Stimulated activated CD4-positive, alpha-beta T cell treated with anti-CD3 and anti-CD28 coated beads, Interleukin-4, amount 100 ng/mL, for 24 hours (primary cell): ENCODE measurements at regions not wholly inside any gene's neighbourhood (a gene's known extent, or its start where the extent isn't known, plus 50 kb on each side); places are given as distances from the start of the nearest gene placed in this dataset.

ENCODE experiments used
- DNase-seq: peaks from one replicate; pipeline ENCODE4 v3.0.0-alpha.2; 2020

DNA sequence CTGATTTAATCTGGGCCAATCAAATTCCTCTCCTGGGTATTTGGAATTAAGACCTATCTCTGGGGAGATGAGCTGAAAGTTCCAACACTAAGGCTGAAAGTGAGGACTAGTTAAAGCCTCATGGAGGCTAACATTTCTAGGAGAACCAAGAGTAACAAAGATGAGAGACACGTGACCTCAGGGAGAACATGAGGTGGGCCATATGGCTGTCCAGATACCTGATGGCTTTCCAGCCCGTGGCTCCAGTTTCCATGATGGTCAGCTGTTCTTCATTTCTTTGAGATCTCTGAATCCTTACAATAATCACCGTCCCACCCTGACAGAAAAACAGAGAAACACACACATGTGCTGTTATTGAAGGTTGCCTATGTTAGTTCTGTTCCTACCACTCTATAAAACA is 66.1 kb downstream of the LEPR start:
- DNase-seq, result no peak

DNA sequence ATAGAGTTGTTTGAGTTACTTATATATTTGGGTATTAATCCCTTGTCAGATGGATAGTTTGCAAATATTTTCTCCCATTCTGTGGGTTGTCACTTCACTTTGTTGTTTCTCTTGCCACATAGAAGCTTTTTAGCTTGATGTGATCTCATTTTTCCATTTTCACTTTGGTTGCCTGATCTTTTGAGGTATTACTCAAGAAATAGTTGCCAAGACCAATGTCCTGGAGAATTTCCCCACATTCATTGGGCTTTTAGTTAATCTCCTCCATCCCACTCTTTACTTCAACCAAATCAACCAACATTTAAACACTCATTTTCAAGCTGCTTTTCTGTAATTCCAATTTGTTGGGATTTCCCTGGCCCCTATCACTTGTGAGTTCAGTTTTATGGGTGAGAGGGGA is 69.0 kb downstream of the LEPR start:
- no peak for DNase-seq

DNA sequence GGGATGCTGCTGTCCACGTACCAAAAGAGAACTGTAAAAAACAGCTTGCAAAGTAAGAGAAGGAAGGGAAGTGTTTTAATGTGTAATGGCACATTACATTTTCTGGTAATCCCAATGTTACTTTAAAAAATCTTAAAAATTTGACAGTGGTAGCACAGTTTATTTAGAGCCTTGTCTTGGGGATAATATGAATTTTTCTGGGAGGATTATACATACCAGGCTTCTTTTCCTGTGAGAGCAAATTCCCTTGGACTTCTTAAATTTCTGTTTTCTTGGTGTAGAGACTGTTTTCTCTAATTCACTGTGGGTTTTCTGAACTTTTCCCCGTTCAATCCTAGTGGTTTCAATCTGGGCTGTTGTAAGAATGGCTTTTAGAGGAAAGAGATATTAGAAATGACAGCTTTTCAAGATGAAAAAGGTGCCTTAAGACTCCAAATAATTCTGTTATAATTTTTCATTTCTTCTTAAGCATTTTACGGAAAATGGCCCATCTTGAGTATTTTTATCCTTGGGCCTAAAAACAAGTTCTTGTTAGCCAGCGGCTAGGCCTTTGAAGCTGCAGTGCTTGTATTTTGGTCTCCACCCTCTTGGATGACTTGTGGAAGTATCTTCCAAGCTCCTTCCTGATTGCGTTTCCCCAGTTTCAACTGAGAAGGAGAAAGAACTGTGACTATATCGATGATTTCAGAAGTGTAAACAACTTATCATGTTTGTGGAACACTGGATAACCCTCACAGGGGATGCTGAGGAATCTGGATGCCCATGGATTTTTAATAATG is 70.0 kb downstream of the LEPR start:
- no peak for DNase-seq

DNA sequence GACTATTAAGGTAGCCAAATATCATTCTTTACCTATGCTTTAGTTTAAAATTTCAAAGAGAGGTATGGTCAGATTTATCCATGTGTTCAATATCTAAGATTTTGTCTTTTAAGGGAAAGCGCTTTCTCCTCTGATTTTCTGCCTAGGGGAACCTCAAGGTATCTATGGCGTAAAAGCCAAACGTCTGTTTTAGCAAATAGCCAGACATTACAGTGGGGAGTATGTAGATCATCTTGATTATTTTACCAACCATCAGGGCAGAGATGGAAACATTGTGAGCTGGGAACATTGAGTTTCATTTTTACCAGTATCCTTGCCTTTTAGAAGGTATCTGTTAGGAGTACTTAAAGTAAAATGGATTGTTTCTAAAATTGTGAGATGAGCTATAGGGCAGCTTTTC is 71.0 kb downstream of the LEPR start:
- no peak for DNase-seq

DNA sequence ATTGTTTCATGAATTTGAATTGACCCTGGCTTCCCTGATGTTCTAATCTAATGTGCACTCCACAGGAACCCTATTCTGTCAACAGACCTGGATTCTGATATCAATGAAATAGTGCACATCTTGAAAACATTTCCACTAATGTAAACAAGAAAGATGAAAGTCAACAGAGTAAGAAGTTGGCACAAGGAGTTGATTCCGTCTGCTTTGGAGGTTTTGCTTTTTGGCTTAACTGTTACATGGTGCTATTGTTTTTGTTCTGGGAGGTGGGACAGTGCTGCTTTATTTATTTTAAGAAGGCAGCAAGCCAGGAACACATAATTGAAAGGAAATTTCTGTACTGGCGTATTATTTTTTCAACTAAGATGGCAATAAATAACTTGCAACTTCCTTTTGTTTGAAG is 73.3 kb downstream of the LEPR start:
- DNase-seq, result no peak

DNA sequence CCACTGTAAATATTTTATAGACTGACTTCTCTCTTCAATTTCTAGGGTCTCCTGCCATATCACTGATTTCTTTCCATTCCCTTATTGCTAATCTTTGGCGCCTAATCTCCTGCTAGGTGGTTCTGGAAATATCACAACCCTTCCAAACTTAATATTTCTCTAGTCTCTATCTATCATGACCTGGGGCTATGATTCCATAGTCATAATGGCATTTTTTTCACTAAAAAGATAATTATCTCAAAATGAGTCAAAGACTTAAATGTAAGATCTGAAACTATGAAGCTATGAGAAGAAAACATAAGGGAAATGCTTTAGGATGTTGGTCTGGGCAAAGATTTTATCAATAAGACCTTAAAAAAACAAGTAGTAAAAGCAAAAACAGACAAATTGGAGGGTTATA is 74.2 kb downstream of the LEPR start:
- DNase-seq, result no peak

DNA sequence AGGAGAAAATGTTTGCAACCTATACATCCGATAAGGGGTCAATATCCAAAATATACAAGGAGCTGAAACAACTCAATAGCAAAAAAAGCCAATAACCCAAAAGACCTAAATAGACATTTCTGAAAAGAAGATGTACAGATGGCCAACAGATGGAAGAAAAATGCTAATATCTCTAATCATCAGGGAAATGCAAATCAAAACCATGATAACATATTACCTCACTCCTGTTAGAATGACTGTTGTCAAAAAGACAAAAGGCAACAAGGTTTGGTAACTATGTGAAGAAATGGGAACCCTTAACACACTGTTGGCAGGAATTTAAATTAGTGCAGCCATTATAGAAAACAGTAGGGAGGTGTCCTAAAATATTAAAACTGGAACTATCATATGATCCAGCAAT is 74.7 kb downstream of the LEPR start:
- DNase-seq, result no peak

DNA sequence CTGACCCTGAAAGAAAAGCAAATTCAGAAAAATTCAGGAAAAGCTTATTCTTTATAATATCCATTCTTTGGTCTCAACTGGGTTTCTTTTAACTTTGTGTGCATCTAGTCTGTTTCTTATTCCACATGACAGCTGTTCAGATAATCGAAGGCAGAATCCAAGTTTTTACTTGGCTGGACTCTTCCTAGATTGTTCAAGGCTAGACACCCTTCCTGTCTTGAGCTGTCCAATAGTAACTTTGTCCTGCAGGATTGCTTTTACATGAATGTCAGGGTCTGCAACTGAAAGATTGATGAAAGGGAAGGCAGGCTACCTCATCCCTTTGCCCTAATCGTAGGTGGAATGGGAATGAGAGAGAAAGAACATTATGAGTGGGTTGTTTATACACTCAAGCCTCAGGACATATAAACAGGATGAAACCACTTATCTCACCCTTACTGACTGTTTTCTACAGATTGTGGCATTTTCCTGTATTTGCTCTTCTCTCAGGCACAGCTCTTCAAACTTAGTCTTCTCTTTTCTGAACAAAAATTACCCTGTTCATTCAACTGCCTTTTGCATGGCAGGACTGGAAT is 76.9 kb downstream of the LEPR start:
- no peak for DNase-seq

DNA sequence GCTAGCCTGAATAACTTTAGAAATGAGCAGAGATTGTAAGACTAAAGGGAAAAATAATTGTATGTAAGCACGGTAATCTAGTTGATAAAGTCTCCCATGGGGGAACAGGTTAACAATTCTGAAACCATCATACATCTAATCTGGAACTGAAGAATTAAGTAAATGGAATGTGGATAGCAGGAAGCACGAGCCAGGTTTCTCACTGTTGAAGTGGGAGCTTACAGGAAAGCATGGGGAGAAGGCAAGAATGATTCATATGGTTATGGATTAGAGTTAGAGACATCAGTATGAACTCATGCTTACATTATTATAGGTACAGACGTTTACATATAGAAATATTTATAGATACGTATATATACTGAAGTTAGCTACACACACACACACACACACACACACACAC is 83.0 kb downstream of the LEPR start:
- no peak for DNase-seq

DNA sequence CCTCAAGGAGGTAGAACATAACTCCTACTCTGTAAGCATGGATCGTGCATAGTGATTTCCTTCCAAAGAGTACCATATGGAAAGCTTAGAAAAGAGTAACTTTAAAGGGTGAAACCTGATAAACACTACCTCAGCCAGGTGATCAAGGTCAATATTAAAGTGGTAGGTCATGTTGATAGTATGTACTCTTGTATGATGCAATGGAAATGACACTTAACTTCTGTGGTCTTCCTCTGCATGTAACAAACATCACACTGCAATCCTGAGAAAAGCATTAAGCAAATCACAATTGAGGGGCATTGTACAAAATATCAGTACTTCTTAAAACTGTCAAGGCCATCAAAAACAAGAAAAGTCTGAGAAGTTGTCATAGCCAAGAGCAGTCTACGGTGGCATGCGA is 83.8 kb downstream of the LEPR start:
- DNase-seq, result no peak

DNA sequence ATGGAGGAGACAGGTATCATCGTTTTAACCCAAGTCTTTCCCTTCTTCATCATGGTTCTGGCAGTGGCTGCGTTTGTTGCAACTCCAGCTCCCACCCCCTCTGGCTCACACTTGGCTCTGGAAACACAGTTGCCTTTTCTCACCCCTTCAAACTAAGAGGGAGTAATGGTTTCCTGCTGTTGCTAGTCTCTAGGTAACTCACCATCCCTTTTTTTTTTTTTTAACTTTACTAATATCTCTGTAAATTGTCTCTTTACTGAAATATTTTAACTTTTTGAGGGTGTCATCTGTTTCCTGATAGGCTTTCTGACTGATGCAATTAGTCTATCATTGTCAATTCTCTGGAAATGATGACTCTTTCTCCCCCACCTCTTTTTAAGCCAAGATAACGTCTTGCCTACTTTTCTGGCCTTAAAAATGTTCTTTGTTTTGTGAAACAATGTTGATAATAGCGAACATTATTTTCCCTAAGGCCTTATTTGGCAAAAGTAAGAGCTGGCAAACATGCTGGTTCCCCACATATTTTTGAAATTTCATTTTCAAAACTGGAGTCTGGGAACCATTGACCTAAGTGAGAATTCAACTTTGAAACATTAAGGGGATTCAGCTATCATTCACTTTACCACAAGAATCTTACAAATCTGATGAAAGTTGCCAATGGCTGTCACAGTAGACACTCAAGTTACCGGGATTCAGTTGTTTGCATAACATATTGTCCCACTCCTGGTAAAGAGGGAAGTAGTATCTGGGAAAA is 85.3 kb downstream of the LEPR start:
- no peak for DNase-seq

DNA sequence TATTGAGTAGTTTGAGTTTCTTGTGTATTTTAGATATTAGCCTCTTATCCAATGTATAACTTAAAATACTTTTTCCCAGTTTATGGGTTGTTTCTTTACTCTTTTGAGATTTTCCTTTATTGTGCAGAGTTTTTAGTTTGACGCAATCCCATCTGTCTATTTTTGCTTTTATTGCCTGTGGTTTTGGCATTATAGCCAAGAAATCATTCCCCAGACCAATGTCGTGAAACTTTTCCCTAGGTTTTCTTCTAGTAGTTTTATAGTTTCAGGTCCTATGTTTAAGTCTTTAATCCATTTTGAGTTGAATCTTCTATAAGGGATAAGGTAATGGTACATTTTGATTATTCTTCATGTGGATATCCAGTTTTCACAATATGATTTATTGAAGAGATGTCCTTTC is 87.6 kb downstream of the LEPR start:
- no peak for DNase-seq

DNA sequence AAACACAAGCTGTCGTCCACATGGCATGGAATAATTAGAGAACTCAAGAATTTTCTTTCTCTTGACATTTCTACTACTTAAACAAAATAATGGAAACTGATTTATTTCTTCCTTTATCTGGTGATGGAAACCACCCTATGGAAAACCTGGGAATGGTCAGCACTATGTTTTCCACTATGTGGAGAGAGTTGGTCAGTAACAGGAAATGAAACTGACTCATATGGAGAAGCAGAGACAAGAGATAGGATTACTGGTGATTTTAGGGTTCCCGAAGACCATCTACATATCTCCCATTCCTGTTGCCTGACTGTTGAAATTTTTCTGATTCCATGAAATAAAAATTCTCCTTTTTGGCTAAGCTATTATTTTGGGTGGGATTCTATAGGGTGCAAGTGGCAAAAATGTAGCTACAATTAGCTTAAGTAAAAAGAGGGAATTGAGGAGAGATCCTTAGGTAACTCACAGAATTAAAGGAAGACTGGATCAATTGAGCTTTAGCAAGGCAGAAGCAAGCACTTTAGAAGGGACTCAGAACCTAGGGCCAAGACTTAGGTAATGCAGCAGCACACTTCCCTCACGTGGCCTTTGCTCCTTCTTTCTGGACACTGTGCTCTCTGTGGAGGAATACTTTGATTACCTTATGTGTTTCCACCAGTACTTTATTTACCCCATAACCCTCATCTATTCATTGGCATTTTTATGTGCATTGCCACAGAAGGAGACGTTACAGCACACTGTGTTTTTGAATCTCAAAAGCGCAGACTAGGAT is 89.6 kb downstream of the LEPR start:
- no peak for DNase-seq

DNA sequence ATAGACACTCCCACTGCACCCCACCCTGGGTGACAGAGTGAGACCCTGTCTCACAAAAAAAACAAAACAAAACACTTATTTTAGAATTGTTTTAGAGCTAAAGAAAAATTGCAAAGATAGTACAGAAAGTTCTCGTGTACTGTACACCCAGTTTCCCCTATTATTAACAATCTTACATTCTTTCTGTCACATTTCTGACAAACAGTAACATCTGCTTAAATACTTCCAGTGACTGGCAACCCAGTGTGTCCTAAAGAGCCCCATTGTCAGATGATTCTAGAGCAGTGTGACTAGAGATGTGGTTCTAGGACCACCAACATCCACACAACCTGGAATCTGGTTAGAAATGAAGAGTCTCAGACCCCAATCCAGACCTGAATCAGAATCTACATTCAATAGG is 90.5 kb downstream of the LEPR start:
- DNase-seq, result no peak

DNA sequence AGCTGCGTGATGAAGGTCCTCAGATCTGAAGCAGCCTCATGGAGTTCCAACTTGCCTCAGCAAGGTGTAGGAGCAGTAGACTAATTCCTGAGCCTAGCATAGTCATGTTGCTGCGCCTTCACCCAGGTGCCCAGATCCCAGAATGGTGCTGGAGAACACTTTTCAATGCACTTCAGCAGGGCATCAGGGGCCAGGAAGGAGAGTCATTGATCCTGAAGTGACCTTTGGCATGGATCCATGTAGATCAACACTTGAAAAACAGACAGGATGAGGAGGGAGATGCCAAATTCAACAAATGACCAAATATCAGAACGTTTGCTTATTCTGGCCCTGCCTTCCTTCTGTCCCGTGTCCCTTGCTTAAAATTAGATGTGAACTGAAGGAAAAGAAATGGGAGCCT is 91.9 kb downstream of the LEPR start:
- DNase-seq, result no peak

DNA sequence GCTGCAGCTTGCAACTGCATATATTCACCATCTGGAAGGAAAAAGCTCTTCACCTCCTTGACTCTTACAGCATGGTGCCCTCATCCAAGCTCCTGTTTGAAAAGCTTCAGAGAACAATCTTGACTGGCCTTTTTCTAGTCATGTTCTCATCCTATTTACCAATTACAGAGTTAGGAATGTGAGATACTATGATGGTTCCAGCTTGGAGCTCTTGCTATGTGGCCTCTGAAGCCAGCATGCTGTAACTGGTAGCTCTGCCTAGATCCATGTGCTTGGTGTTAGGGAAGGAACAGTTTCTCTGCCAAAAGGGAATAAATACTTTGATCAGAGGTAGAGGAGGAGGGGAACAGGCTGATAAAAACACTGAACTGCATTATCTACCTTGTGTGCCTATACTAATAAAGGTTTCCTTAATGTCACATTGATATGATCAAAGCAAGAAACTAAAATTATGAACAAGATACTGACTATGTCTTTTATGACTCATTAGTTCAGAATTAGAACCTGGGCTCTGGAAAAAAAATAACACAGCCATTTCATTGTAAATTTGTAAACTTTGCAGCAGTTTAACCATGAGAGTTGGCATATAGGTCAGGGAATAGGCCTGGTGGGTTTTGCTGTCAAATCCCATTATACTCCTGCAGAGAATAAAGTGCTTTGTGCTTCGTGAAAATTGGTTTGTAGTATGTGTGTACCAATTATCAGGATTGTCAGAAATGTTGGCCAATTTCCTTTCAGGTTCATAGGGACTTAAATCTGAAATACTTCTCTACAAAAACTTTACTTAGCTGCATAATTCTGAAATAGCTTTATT is 92.7 kb downstream of the LEPR start:
- no peak for DNase-seq

DNA sequence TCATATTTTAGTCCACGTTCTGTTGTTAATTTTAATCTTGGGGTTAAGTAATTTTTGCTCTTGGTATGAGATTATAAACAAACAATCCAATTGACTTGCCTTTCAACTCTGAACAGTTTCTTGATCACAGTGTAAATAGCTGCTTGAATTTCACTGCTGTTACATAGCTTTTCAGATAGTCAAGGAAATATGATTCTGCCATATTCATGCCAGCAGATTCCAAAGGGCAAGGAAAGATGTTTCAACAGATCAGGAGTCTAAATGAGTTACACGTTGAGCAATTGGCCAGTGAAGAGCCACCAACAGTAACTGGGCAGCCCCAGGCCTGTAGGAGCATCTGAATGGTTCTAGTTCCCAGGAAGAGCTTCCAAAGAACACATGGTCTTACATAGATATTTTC is 93.6 kb downstream of the LEPR start:
- no peak for DNase-seq

DNA sequence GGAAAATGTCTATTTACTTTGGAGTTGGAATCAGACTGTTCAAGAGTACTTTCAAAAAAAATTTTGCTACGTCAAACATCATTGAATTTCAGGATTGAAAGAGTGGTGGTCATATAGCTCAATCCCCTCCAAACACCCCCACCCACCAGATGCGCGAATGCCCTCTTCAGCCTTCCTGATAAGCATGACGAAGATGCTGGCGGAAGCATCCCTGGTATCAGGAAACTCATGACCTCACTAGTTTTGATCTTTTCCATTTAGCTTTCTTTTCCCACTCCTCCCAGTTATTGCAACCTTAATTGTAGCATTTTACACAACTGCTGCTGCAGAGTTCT is 104.4 kb downstream of the LEPR start:
- no peak for DNase-seq

DNA sequence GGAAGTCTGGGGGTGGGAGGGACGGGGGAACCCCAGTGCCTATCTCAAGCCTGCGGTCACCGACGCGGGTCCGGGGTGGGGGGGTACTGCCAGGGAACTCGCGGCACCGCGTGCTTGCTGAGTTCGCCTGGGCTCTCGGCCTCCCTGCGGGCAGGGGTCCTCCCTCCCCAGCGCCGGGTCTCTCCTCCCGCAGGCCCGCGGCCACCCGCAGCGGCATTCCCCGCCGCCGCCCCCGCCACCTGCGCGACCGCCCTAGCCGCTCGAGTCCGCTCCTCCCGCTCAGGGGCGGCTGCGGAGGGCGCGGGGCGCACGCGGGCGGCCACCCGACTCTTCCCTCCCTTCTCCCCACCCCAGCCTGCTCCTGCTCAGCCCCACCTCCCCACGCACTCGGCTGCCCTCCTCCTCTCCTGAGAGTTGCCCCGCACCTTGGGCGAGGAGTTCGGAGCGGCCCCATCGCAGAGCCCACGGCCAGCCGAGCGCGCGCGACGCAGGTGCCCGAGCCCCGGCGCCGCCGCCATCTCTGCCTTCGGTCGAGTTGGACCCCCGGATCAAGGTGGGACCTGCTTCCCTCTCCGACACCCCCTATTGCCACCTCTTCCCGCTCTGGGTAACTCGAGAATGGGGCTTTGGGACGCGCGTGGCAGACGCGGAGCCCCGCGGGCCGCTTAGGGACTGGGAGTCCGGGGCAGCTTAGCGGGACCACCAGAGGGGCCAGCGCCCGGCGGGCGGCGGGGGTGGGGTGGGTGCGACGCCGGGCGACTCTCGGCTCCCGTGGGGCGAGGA is 105.0 kb downstream of the LEPR start:
- DNase-seq, result no peak

DNA sequence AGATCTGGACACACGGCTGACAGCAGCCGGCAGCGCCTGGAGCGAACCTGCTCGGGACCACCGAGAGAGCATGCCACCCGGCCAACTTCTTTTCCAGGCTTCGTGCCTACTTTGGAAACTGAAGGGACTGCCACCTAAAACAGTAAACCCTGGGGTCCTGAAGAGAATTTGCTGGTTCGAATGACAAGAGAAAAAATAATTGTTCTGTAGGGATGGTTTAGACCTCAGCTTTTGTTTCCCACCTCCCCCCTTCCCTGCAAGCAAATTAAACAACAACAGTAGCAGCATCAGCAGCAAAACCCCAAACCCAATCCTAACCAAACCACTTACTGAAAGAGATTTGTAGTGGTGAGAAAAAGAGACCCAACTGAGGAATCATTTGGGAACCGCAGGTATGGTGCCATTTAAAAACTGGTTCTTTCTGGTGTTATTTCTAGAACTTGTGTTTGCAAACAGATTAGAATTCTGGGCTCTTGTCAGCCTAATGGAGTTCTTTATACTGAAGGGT is 105.6 kb downstream of the LEPR start:
- no peak for DNase-seq

DNA sequence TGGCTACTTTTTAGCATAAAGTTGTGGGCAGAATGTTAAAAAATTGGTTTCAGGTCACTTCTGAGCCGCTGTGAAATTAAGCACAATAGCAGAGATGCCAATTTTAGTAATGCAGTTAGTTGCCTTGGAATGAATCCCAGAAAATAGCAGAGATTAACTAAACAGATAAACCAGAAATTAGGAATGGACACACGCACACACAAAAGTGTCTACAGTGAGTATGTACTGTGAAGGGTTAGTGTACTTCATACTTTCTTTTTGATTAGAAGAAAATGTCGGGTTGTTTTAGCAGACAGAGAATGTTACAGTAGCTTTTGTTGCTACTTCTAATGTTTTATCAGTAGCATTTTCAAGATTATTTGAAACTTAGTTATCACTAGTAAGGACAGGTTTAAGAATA is 106.7 kb downstream of the LEPR start:
- DNase-seq, result no peak
